LoVo (cell line): ENCODE measurements at regions not wholly inside any gene's neighbourhood (a gene's known extent, or its start where the extent isn't known, plus 50 kb on each side); places are given as distances from the start of the nearest gene placed in this dataset.
A peak's percentile ranks its signal among the peaks of the same experiment; 100 is the strongest.

Experiments
- DNase-seq: peaks from one replicate; pipeline ENCODE4 v3.0.0-alpha.2; 2016; ENCODE audit warnings: low spot score

GRCh38 chr6:44559486-44560270, 172.2 kb downstream of the CDC5L start:
- no peak for DNase-seq

GRCh38 chr6:44560458-44561059, 173.1 kb downstream of the CDC5L start:
- no peak for DNase-seq

- no peak for DNase-seq
Observed at GRCh38 chr6:44561060-44561623, 173.6 kb downstream of the CDC5L start.

- DNase-seq = no peak
Observed at GRCh38 chr6:44561832-44562665, 174.5 kb downstream of the CDC5L start.

- no peak for DNase-seq
Observed at GRCh38 chr6:44563397-44563796, 175.9 kb downstream of the CDC5L start.

- no peak for DNase-seq
Observed at GRCh38 chr6:44564906-44565524, 177.5 kb downstream of the CDC5L start.

GRCh38 chr6:44567406-44567805, 179.9 kb downstream of the CDC5L start:
- DNase-seq = no peak

GRCh38 chr6:44569131-44569530, 181.6 kb downstream of the CDC5L start:
- DNase-seq = no peak

- no peak for DNase-seq
Observed at GRCh38 chr6:44569931-44570385, 182.5 kb downstream of the CDC5L start.

GRCh38 chr6:44571510-44571909, 184.0 kb downstream of the CDC5L start:
- no peak for DNase-seq

GRCh38 chr6:44572346-44572745, 184.8 kb downstream of the CDC5L start:
- no peak for DNase-seq

- no peak for DNase-seq
Observed at GRCh38 chr6:44575644-44576043, 188.1 kb downstream of the CDC5L start.

GRCh38 chr6:44576132-44576631, 188.7 kb downstream of the CDC5L start:
- no peak for DNase-seq

GRCh38 chr6:44580901-44581300, 193.4 kb downstream of the CDC5L start:
- no peak for DNase-seq

- no peak for DNase-seq
Observed at GRCh38 chr6:44582930-44583329, 195.4 kb downstream of the CDC5L start.

- no peak for DNase-seq
Observed at GRCh38 chr6:44590471-44590870, 203.0 kb downstream of the CDC5L start.

GRCh38 chr6:44593539-44593944, 206.0 kb downstream of the CDC5L start:
- DNase-seq = peak; percentile 56

GRCh38 chr6:44594481-44594880, 207.0 kb downstream of the CDC5L start:
- DNase-seq = no peak

- no peak for DNase-seq
Observed at GRCh38 chr6:44598679-44599078, 211.2 kb downstream of the CDC5L start.

GRCh38 chr6:44599672-44600071, 212.2 kb downstream of the CDC5L start:
- DNase-seq = no peak

GRCh38 chr6:44603044-44603686, 215.7 kb downstream of the CDC5L start:
- DNase-seq = no peak
